GF-D8 (cell line): ENCODE measurements at regions not wholly inside any gene's neighbourhood (a gene's known extent, or its start where the extent isn't known, plus 50 kb on each side); places are given as distances from the start of the nearest gene placed in this dataset.

ENCODE experiments used
- DNase-seq: peaks from one replicate; lab custom pipeline; 2025; lab: John Stamatoyannopoulos, UW

GRCh38 chr6:113461153-113461932 is 395.8 kb upstream of the MARCKS start:
- no peak for DNase-seq

GRCh38 chr6:113464536-113464935 is 392.6 kb upstream of the MARCKS start:
- DNase-seq, result no peak

DNA sequence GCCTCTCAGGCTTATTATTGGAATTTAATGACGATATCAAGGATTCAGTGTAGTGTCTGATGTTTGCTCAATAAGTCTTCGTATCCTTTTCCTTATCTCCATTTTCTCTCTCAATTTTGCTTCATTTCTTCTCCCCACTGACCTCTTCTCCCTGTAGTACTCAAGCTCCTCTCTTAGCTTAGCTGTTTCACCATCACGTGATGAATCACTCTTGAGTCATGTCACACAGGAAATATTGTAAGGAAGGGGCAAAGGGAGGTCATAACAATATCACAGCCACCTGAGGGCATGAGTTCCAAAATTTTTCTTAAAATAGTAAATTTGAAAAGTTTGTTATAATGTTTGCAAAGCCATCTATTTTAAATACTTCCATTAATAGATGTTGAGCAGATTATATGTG is 392.2 kb upstream of the MARCKS start:
- DNase-seq, result no peak

DNA sequence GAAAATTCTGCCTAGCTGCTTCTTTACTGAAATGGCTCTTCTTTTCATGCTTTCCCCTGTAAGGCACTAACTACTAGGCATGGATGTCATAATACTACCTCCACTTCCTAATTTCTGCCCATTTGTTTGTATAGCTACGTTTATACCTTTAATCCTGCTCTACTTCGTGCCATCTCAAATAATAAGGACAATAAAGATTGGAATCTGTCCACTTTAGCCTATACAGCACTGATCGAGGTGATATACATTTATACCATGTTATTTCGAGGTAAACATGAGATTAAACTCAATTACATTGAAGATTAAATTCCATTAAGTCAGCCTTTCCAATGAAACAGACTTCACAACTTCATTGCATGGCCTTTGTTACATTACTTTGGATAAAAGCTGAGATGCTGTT is 390.6 kb upstream of the MARCKS start:
- no peak for DNase-seq

- no peak for DNase-seq
Measured at GRCh38 chr6:113475392-113475791, 381.8 kb upstream of the MARCKS start.

DNA sequence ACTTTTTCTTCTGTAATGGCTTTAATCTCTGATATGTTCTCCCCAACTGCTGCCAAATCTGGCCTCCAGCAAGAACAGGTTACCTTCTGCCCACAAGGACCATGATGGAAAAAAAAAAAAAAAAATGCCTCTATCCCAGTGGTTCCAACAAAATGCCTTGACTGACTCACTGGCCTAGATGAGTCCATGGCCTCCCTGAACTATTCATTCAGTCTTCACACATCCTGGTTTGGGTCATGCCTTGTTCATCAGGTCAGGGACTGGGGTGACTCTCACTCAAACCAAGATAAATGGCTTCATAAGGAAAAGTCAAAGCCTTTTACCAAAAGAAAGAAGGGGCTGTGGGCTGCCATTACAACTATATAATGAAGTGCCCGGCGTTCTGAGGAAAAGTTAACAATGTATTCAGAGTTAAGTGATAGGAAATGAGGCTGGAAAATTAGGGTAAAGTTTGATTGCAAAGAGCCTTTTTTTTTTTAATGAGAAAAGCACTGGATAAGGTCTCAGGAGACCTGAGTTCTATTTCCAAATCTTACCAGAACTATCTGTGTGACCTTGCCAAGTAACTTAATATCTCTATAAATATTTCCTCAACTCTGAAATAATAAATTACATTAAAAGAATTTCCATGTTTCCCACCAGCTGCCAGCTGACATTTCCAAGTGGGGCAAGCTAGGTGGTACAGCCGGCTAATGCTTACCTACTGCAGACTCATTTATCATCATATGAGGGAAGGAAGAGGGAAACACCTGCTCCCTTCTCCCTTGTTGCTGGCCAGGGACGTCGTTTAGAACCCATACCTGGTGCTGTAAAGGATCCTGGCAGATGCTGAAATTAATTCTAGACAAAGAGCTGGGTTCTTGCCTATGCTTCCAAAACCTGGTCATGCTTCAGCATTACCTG is 380.0 kb upstream of the MARCKS start:
- DNase-seq, result no peak

GRCh38 chr6:113480616-113481015 is 376.5 kb upstream of the MARCKS start:
- no peak for DNase-seq

GRCh38 chr6:113481458-113481857 is 375.7 kb upstream of the MARCKS start:
- DNase-seq, result no peak

DNA sequence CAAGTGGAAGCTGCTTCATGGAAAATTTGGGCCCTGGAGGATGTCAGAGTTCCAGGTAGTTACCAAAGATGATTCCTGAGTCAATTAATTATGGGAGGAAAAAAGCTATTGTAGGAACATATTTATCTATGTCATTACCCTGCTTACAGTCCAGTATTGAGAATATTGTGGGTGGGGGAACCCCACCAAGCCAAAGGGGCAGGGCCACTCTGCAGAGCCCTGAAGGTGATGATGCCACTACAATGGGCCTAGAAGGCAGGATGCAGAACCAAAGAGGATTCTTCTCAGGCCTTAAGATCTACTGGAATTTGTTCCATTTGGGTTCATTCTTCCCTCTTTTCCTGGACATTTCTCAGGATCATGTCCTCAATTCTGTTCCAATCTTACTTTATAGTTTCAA is 375.2 kb upstream of the MARCKS start:
- DNase-seq, result no peak

GRCh38 chr6:113482771-113483170 is 374.4 kb upstream of the MARCKS start:
- DNase-seq, result no peak

DNA sequence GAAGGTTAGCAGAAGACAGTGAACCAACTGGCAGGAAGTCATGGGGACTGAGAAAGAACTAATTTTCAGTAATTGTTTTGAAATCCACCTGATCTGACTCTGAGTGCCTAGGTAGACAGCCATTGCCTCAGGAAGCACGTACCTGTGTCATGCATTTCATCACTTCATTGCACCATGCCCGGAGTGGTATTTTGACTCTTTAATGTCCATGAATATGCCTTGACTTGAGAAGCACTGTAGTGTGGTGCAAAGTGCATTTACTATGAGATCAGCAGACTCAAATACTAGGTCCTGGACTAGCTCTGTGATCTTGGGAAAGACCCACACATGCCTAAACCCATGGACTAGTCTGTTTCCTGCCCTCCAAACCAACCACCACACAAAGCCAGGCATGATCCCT is 370.9 kb upstream of the MARCKS start:
- DNase-seq, result no peak

GRCh38 chr6:113487489-113488058 is 369.6 kb upstream of the MARCKS start:
- DNase-seq, result no peak

DNA sequence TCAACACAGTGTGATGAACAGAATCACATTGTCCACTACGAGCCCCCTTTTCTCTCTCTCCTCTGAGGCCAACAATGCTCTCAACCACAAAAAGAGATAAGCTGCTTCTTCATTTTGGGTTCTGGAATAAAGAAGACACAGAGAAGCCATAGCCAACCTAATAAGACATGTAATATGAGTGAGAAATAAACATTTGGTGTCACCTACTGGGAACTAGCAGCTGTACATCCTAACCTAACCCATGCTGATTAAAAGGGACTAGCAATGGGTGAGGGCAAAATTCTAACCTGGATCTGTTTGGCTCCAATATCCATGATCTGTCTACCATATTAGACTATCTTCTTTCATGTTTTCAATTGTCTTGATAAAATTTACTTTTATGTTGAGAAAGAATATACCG is 369.1 kb upstream of the MARCKS start:
- no peak for DNase-seq

DNA sequence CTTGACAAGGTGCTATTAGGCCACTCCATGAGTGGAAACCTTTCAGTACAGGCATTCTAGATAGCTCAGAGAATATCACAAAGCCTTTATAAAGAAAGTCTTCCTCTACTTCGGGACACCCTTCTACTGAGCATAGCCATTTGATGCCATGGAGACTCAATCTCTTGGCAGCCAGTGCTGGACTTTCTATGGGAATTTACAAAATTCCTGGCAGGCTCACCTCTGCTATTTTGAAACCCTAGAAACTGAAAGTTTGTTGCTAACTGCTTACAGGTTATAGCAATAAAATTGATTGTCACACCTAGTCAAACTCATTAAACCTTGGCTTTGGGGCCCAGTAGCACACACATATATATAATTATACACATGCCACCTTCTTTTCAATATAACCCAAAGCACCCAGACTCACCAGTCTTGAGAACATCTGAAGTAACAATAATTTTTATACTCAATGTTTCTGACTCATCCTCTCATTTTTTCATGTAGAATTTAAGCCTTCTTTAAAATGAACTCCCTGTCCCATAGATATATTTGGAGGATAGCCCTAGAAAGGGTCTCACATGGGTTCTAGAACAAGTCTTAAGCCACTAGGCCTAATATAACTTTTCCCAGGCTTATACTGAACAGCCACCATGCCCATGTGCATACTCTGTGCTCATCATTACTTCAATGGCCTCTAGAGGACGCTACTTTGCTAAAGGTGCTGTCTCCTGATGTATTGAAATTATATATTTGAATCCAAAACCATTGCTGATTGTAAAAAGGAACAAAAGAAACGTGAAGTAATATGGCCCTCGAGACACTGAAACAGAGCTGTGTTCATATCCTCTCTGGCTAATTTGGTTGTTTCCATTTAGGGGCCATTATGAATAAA is 368.1 kb upstream of the MARCKS start:
- no peak for DNase-seq

GRCh38 chr6:113489952-113490746 is 367.0 kb upstream of the MARCKS start:
- DNase-seq, result no peak

DNA sequence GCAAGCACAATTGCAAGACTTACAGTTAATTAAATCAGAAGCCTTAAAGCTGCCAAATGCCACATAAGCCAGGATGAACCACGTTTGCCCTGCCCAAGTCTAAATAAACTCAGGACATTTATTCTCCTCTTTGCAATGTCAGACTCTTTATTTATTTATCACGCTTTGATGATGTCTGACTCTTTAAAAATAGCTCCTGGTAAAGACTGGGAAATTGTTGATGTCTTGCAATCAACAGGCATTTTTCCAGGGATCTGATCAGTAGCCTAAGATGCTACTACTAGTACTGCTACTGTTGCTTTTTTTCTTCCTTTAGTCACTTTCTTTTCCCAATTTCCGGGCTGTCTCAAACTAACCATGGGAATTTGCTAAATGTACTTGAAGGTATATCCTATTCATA is 365.8 kb upstream of the MARCKS start:
- no peak for DNase-seq

- no peak for DNase-seq
Measured at GRCh38 chr6:113493991-113494390, 363.2 kb upstream of the MARCKS start.

- DNase-seq, result no peak
Measured at GRCh38 chr6:113495521-113495920, 361.6 kb upstream of the MARCKS start.

DNA sequence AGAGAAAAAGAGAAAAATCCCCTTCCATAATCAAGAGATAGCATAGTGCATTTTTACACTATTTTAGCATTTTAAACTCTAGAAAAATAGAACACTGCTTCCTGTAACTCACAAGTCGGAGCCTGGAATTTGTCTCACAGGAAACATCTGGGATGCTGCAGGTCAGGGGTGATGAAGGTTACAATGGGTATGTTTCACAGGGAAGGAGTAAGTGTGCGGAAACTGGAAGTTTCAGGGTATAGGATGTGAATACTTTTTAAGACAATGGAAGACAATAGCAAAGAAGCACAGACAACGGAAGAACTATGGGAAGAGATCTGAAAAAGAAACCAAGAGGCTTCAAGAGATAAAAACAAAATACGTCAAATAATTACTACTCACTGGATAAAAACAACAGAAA is 361.0 kb upstream of the MARCKS start:
- no peak for DNase-seq

DNA sequence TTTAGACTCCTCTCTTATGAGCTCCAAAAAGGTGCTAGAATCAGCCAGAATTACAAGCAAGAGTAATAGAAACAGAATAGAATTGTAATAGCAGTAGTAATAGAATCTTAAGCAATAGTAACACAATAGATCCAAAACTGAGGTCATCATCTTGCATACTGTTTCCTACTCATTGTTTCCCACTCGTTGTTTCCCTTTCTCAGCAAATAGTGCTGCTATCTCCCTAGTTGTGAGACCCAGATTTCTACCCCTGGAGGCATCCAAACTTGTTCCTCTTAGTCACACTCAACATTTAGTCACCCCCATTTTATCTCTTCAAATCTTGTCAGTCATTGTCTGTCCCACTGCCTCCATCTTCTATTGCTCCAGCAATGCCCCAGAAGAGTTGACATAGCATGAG is 356.9 kb upstream of the MARCKS start:
- DNase-seq, result no peak

DNA sequence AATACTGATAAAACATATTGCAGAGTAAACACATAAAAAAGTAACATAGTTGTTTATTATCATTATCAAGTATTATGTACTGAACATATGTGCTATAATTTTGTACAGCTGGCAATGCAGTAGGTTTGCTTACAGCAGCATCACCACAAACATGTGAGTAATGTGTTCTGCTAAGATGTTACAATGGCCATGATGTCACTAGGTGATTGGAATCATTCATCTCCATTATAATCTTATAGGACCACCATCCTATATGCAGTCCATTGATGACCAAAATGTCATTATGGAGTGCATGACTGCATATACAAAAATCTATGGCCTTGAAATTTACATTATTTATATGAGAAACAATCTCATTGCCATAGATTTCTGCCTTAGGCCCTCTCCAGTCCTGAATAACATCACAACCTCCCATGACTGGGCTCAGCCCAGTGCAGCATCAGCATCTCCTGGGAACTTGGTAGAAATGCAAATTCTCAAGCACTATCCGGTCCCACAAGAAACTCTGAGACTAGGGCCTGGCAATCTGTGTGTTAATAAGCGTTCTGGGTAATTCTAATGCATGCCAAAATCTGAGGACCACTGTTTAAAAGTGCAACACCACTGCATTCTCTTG is 352.0 kb upstream of the MARCKS start:
- DNase-seq, result no peak
